ENCODE measurements at regions not wholly inside any gene's neighbourhood (a gene's known extent, or its start where the extent isn't known, plus 50 kb on each side); places are given as distances from the start of the nearest gene placed in this dataset.
"Not testable (repeated sequence)": the region's sequence is repeated elsewhere in the genome, so short reads cannot be mapped to it uniquely, and the experiment has no call there.

DNA sequence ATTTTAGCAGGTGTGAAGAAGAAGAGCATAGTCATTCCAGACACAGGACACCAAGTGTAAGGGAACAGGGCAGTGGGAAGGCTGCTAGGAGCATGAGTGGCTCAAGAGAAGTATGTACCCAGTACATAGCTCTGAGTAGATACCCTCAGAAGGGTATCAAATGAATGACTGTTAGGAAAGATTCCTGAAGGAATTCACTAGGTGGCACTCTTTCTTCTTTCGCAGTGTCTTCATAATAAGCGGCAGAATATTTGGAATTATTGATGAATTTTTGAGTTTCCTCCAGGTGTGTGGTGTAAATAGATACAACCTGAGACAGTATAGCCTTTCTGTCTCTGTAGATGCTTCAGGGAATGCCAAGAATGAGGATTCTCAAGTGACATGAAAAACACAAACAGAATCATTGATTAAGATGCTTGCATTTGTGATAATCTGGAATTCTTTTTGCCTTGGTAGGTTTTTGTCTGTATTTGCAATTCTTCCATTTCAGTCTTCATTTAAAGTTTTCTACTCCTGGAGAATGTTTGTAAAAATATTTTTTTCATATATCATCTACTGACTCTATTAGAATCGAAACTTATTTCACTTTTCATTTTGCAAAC lies 264.3 kb upstream of the RIMS1 start:
- DNase-seq: no peak

DNA sequence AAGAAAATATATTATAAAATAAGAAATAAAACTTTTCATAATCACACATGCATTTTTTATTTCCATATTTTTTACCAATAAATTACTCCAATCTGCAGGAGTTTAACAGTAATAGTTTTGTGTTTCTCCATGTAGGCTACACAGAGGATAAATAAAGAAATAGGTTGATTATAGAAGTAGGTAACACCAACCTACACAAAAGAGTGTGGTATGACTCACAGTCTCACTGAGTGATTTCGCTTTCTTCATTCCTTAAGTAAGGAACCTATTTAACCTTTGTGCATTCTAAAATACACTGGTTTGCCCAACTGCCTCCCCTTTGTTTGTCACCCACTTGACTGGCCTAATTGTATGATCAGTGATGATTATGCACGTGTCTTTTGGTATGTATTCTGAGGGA lies 244.2 kb upstream of the RIMS1 start:
- no peak for DNase-seq

DNA sequence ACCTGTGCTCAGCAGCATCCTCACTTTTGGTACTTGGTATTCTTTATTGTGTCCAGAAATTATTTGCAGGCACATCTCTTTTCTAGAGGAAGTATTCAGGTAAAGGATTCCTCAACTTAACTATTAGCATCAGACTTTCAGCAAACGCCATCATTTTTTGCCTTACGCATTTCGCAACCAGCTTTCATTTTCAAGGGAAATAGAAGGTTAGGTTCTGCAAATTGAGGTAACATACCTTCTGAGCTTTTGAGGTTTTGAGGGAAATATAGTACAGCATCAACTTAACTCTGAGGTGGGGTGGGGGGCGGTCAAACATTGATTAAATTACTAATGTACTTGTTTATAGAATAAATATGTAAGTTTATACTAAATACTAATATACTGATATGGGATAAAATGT lies 243.6 kb upstream of the RIMS1 start:
- no peak for DNase-seq

GRCh38 chr6:71645299-71645698 lies 241.1 kb upstream of the RIMS1 start:
- no peak for DNase-seq

- DNase-seq: no peak
Observed at GRCh38 chr6:71649915-71650314, 236.4 kb upstream of the RIMS1 start.

GRCh38 chr6:71651636-71652035 lies 234.7 kb upstream of the RIMS1 start:
- DNase-seq: no peak

GRCh38 chr6:71656121-71656520 lies 230.2 kb upstream of the RIMS1 start:
- DNase-seq: no peak

DNA sequence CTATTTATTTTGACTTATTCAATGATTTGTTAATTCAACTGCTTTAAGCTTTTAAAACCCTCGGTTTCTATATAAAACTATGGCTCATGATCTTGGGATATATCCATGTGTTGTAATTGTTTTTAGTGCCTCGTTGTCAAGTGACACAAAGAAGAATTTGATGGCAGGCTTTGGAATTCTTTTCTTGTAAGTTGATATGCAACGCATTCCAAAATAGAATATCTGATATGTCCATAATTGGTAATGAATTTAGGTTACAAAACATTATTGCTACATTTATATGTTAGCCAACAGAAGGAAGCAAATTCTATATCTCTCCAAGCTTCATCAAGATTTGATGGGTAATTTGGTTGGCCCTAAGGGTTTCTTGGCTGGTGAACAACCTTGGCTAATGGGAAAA lies 220.4 kb upstream of the RIMS1 start:
- DNase-seq: no peak

- no peak for DNase-seq
Observed at GRCh38 chr6:71672876-71673275, 213.5 kb upstream of the RIMS1 start.

GRCh38 chr6:71675386-71675785 lies 211.0 kb upstream of the RIMS1 start:
- no peak for DNase-seq

- no peak for DNase-seq
Observed at GRCh38 chr6:71676298-71676697, 210.1 kb upstream of the RIMS1 start.

- no peak for DNase-seq
Observed at GRCh38 chr6:71678091-71678490, 208.3 kb upstream of the RIMS1 start.

DNA sequence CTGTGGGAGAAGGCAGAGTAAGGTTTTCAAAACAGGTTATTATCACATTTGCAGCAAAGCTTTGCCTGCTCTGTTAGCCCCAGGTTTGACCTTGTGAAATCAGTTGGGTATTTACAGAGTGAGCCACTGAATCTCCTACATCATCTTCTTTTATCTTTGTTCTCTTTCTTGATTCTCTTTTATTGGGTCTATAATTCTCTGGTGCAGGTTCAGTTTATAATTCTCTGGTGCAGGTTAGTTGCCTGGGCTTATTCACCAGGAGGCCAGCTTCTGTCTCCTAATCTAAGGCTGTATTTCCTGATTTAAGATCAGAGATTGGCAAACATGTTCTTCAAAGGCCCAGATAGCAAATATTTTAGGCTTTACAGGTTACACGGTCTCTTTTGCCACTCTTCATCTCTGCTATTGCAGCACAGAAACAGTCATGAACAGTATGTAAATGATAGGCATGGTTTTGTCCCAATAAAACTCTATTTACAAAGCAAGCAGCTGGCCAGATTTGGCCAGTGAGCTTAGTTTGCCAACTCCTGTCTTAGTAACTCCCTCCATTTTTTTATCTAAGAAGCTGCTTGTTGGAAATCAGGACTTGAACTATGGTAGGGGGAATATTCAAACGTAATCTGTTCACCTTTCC lies 205.0 kb upstream of the RIMS1 start:
- DNase-seq: no peak

GRCh38 chr6:71686021-71686677 lies 200.2 kb upstream of the RIMS1 start:
- not testable (repeated sequence) for DNase-seq

DNA sequence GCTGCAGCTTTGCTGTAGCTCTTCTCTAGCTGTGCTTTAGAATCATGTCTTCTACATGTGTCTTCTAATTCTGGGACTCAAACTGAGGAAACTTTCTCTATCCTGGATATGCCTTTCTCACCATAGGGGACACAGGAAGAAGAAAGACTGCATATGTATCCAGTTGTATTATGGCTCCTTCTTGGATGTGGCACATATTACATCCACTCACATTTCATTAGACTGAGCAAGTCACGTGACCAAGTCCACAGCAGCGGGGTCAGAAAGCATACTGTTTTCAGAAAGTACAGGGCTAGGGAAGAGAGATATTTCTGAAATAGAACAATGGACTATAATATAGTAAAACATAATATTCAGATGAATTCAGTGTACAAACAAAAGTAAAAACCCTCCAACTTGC lies 187.6 kb upstream of the RIMS1 start:
- no peak for DNase-seq

GRCh38 chr6:71706523-71706922 lies 179.8 kb upstream of the RIMS1 start:
- DNase-seq: no peak

- no peak for DNase-seq
Observed at GRCh38 chr6:71707059-71707458, 179.3 kb upstream of the RIMS1 start.

DNA sequence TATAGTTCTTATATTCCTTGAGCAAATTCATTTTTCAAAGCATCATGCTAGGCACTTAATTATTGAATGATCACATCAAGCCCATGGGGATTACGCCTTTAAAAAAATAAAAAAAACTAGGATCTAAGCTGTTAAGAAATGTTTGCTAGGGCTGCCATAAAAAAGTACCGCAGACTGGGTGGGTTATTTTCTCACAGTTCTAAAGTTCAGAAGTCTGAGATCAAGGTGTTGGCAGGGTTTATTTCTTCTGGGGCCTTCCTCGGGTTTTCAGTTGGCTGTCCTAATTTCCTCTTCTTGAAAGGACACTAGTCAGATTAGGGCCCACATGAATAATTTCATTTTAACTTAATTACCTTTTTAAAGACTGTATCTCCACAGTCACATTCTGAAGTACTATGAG lies 165.6 kb upstream of the RIMS1 start:
- no peak for DNase-seq

DNA sequence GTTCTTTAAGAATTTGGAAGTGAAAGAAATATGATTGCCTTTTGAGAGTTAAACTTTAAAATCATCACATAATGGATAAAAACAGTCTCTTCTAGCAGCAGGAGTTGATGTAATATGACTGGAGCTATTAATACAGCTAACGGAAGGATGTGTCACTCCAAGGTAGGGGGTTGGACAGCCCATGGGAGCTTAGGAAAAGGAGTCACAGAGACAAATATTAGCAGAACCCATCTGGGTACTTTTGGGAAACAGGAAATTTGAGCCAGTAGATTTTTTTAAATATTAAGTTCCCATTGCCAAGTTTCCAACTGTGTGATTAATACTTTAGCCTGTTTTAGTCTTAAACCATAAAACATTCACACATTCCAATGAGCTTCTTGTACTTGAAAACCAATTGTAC lies 164.7 kb upstream of the RIMS1 start:
- no peak for DNase-seq

GRCh38 chr6:71722736-71723135 lies 163.6 kb upstream of the RIMS1 start:
- no peak for DNase-seq

DNA sequence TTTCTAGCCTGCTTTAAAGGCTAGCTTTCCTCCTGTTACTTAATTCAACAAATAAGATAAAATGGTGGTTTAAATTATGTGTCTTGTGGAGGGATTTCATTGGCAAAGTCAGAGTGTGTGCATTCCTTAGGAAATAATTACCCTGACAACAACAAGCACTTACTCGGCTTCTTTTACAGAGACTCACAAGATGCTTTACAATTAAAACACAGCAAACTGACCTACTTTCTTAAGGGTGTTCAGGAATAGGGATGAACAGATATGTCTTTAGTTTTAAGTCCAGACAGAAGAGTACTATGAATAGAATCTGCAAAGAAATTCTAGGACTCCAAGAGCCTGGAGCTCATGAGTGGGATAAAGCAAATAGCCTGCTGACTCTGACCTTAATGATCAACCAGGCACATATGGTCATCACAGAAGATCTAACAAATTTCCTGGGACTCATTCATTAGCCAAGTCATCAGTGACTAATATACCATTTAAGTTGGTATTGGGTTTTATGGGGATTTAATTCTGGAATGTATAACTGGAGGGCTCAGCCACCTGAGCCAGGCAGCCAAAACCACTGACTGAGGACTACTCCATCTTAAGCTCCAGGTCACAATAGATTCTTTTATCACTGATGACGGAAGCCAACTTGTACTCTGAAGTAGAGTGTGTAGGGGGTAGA lies 161.8 kb upstream of the RIMS1 start:
- peak; percentile 52 for DNase-seq

DNA sequence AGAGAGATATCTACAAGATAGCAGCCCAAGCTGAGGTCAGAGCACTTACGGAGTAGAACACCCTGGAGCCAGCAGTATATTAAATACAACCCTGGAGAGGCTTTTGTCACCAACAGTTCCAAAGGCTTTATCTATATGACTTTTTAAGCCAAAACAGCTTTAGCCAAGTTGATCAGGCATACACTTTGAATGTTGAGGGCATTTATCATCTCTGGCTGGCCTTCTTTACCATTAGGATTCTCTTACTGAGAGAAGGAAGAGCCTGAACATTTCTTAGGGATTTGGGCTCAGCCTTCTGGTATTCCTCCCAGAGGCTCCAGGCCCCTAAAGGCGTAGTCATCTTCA lies 161.3 kb upstream of the RIMS1 start:
- DNase-seq: no peak

GRCh38 chr6:71726121-71726520 lies 160.2 kb upstream of the RIMS1 start:
- DNase-seq: no peak

DNA sequence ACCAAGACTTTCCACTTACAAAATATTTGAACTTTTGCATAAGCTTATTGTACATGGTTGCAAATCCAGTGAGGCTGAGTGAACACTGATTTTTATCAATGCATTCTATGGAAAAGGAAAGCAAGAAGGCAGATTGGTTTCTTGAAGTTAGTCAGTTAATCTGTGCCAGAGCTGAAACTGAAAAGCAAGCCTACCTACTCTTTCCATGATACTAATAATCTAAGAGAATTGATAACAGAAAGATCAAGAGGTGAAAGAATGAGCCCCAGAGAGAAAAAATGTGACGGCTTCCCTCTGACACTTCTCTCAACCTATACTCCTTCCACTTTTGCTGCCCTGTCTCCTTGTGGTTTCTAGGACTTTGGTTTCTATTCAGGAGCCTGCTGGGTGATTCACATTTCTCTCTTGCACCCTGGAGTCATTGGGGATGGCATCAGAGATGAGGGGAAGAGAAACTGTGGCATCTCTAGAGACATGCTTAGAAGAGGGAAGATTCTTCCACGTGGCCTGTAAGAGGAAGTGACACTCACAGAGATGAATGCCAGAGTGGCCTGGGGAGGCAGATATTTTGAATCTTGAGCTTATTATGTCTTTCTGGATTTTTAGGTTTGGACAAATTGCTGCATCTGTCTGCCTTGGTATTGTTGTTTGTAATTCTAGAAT lies 158.6 kb upstream of the RIMS1 start:
- no peak for DNase-seq
